Hematopoietic multipotent progenitor cell treated with erythropoietin and hydrocortisone succinate and interleukin-3 and kit ligand, for 6 days (in vitro differentiated cells): ENCODE measurements at regions not wholly inside any gene's neighbourhood (a gene's known extent, or its start where the extent isn't known, plus 50 kb on each side); places are given as distances from the start of the nearest gene placed in this dataset.
"Not testable (repeated sequence)": the region's sequence is repeated elsewhere in the genome, so short reads cannot be mapped to it uniquely, and the experiment has no call there.

Source experiments
- DNase-seq: peaks from one replicate; pipeline ENCODE4 v3.0.0-alpha.2; 2015

- not testable (repeated sequence) for DNase-seq
These were observed 124.3 kb downstream of the PTCHD1 start for GRCh38 chrX:23458957-23459356.

GRCh38 chrX:23465105-23465791, 130.6 kb downstream of the PTCHD1 start:
- no peak for DNase-seq

- DNase-seq = no peak
These were observed 131.3 kb downstream of the PTCHD1 start for GRCh38 chrX:23465985-23466384.

- no peak for DNase-seq
These were observed 143.4 kb downstream of the PTCHD1 start for GRCh38 chrX:23478056-23478455.

GRCh38 chrX:23478561-23478960, 143.9 kb downstream of the PTCHD1 start:
- DNase-seq = no peak

GRCh38 chrX:23482561-23482960, 147.9 kb downstream of the PTCHD1 start:
- no peak for DNase-seq

- no peak for DNase-seq
These were observed 148.7 kb downstream of the PTCHD1 start for GRCh38 chrX:23483396-23483795.

GRCh38 chrX:23493941-23494374, 159.3 kb downstream of the PTCHD1 start:
- peak; percentile 54 for DNase-seq

GRCh38 chrX:23494741-23495140, 160.1 kb downstream of the PTCHD1 start:
- no peak for DNase-seq

- no peak for DNase-seq
These were observed 163.3 kb downstream of the PTCHD1 start for GRCh38 chrX:23497919-23498318.

- DNase-seq = no peak
These were observed 165.3 kb upstream of the PRDX4 start for GRCh38 chrX:23501974-23502373.

- DNase-seq = no peak
These were observed 163.3 kb upstream of the PRDX4 start for GRCh38 chrX:23503835-23504539.

- no peak for DNase-seq
These were observed 162.8 kb upstream of the PRDX4 start for GRCh38 chrX:23504540-23504884.

- DNase-seq = no peak
These were observed 162.4 kb upstream of the PRDX4 start for GRCh38 chrX:23504895-23505294.

- DNase-seq = no peak
These were observed 161.6 kb upstream of the PRDX4 start for GRCh38 chrX:23505531-23506303.

GRCh38 chrX:23509256-23509655, 158.0 kb upstream of the PRDX4 start:
- DNase-seq = no peak

- DNase-seq = no peak
These were observed 155.5 kb upstream of the PRDX4 start for GRCh38 chrX:23511793-23512192.

GRCh38 chrX:23513121-23513520, 154.2 kb upstream of the PRDX4 start:
- no peak for DNase-seq

GRCh38 chrX:23514082-23514481, 153.2 kb upstream of the PRDX4 start:
- no peak for DNase-seq

GRCh38 chrX:23515028-23515427, 152.3 kb upstream of the PRDX4 start:
- no peak for DNase-seq

GRCh38 chrX:23523026-23523657, 144.2 kb upstream of the PRDX4 start:
- not testable (repeated sequence) for DNase-seq

- no peak for DNase-seq
These were observed 142.8 kb upstream of the PRDX4 start for GRCh38 chrX:23524467-23524866.

GRCh38 chrX:23525531-23525930, 141.8 kb upstream of the PRDX4 start:
- DNase-seq = no peak
